ENCODE measurements at regions not wholly inside any gene's neighbourhood (a gene's known extent, or its start where the extent isn't known, plus 50 kb on each side); places are given as distances from the start of the nearest gene placed in this dataset. TPM values are rescaled to one million over a fixed set of nuclear protein-coding genes. Genes with fewer than 3 reads are reported as not detected.
"Not testable (repeated sequence)": the region's sequence is repeated elsewhere in the genome, so short reads cannot be mapped to it uniquely, and the experiment has no call there.

DNA sequence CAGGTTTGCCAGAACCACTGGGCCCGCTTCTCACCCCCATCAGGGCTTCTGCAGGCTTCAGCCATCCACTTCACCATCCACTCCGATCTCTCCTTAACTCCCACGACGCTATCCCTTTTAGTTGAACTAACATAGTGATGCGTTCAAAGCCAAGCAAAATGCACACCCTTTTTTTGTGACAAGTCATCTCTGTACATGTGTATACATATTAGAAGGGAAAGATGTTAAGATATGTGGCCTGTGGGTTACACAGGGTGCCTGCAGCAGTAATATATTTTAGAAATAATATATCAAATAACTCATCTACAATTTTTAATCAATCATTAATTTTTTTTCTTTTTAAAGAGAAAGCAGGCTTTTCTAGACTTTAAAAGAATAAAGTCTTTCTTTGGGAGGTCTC lies 114.6 kb downstream of the NBPF12 start:
- Histone ChIP-seq H3K4me3 (ENCODE audit: low read length) (no peak overlapping the region), H3K4me2 (ENCODE audit: low read length) (no peak overlapping the region), H3K9me3 (replicated peaks; ENCODE audit: low read length) (no peaks in the 10 kb centered on the region), H3K27me3 (ENCODE audit: control insufficient read depth, insufficient read depth, low read length) (peaks cover 8% of the 10 kb centered on the region), H3K9ac (ENCODE audit: low read depth, low read length) (no peak overlapping the region), H3K36me3 (ENCODE audit: insufficient read depth, low read length) (no peaks in the 10 kb centered on the region), H3K4me1 (ENCODE audit: control insufficient read depth, insufficient read depth, low read length) (no peaks in the 10 kb centered on the region)

DNA sequence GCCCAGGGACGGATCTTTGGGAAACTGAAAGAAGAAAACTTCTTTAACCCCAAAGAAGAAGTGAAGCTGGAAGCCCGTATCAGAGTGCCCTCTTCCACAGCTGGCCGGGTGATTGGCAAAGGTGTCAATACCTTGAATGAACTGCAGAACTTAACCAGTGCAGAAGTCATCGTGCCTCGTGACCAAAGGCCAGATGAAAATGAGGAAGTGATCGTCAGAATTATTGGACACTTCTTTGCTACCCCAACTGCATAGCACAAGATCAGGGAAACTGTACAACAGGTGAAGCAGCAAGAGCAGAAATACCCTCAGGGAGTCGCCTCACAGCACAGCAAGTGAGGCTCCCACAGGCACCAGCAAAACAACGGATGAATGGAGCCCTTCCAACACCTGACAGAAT lies 114.0 kb downstream of the NBPF12 start:
- Histone ChIP-seq H3K27me3 (ENCODE audit: control insufficient read depth, insufficient read depth, low read length) (peaks cover 8% of the 10 kb centered on the region), H3K4me2 (ENCODE audit: low read length) (no peak overlapping the region), H3K4me3 (ENCODE audit: low read length) (no peak overlapping the region), H3K9me3 (replicated peaks; ENCODE audit: low read length) (no peaks in the 10 kb centered on the region), H3K4me1 (ENCODE audit: control insufficient read depth, insufficient read depth, low read length) (no peaks in the 10 kb centered on the region), H3K9ac (ENCODE audit: low read depth, low read length) (no peak overlapping the region), H3K36me3 (ENCODE audit: insufficient read depth, low read length) (no peaks in the 10 kb centered on the region)

GRCh38 chr1:147051136-147051535 lies 113.0 kb downstream of the NBPF12 start:
- no peak overlapping the region for H3K4me2 ChIP-seq (ENCODE audit: low read length)
- no peaks in the 10 kb centered on the region for H3K36me3 ChIP-seq (ENCODE audit: insufficient read depth, low read length)
- no peaks in the 10 kb centered on the region for H3K9me3 ChIP-seq (replicated peaks; ENCODE audit: low read length)
- H3K4me1 ChIP-seq (ENCODE audit: control insufficient read depth, insufficient read depth, low read length) = no peaks in the 10 kb centered on the region
- peaks cover 8% of the 10 kb centered on the region for H3K27me3 ChIP-seq (ENCODE audit: control insufficient read depth, insufficient read depth, low read length)
- H3K4me3 ChIP-seq (ENCODE audit: low read length) = no peak overlapping the region
- no peak overlapping the region for H3K9ac ChIP-seq (ENCODE audit: low read depth, low read length)

- H3K4me2 ChIP-seq (ENCODE audit: low read length) = no peak overlapping the region
- H3K27me3 ChIP-seq (ENCODE audit: control insufficient read depth, insufficient read depth, low read length) = peaks cover 8% of the 10 kb centered on the region
- no peak overlapping the region for H3K9ac ChIP-seq (ENCODE audit: low read depth, low read length)
- no peaks in the 10 kb centered on the region for H3K4me1 ChIP-seq (ENCODE audit: control insufficient read depth, insufficient read depth, low read length)
- H3K4me3 ChIP-seq (ENCODE audit: low read length) = no peak overlapping the region
- H3K36me3 ChIP-seq (ENCODE audit: insufficient read depth, low read length) = no peaks in the 10 kb centered on the region
- H3K9me3 ChIP-seq (replicated peaks; ENCODE audit: low read length) = no peaks in the 10 kb centered on the region
Measured at GRCh38 chr1:147050654-147051053, 112.5 kb downstream of the NBPF12 start.

DNA sequence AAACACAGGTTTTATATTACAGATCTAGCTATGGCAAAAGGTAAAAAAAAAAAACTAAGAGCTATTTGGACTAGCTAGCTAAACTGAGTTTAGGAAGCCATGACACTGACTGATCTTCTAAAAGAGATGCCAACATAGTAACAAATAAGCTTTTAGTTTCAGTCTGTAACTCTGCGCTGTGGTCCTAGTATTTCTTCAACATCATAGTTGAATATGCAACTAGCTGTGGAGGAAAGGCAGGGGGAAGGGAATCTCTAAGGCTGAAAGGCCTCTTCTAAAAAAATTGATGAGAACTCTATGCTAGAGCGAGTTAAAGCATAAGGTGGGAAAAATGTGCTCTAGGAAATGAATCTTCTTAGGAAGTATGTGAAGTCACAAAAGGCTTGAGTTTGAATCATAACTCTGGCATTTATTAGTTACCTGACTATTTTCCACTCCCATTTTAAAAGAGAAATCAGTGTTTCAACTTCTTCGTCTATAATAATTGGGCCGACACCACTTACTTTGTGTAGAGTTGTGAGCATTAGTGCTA lies 108.8 kb downstream of the NBPF12 start:
- H3K27me3 ChIP-seq (ENCODE audit: control insufficient read depth, insufficient read depth, low read length); H3K36me3 ChIP-seq (ENCODE audit: insufficient read depth, low read length): not testable (repeated sequence)

DNA sequence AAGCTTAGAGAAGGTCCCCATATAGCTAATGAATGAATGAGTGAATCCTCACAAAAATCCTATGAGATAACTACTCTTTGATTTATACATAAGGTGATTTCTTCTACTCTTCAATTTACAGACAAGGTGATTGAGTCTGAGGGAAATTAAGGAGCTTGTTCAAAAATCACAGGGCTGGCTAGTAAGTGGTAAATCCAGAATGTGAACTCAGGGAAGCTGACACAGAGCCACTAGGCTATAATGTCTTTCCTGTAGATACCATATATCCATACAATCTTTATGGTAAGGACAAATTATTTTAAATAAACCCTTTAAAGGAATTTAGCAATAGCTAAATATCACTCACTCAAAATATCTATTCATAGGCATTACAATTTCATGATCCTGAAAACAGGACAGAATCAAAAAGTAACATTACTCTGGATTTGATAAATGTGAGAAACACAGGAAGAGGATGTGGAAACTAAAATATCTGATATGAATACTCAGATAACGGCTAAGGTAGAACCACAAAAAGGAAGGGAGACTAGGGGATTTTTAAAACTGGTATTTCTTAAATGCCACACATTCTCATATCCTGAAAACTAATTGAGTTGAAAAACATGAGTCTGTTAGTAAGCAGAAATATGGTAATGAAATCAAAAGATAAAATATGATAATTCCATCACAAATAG lies 108.2 kb downstream of the NBPF12 start:
- no peaks in the 10 kb centered on the region for H3K36me3 ChIP-seq (ENCODE audit: insufficient read depth, low read length)
- no peaks in the 10 kb centered on the region for H3K9me3 ChIP-seq (replicated peaks; ENCODE audit: low read length)
- no peak overlapping the region for H3K9ac ChIP-seq (ENCODE audit: low read depth, low read length)
- no peak overlapping the region for H3K4me2 ChIP-seq (ENCODE audit: low read length)
- no peaks in the 10 kb centered on the region for H3K4me1 ChIP-seq (ENCODE audit: control insufficient read depth, insufficient read depth, low read length)
- H3K4me3 ChIP-seq (ENCODE audit: low read length) = no peak overlapping the region
- peaks cover 1% of the 10 kb centered on the region for H3K27me3 ChIP-seq (ENCODE audit: control insufficient read depth, insufficient read depth, low read length)

More for the DNA sequence above, 108.8 kb downstream of the NBPF12 start:
- not testable (repeated sequence) for H3K4me2 ChIP-seq (ENCODE audit: low read length); H3K9ac ChIP-seq (ENCODE audit: low read depth, low read length); H3K9me3 ChIP-seq (replicated peaks; ENCODE audit: low read length); H3K4me1 ChIP-seq (ENCODE audit: control insufficient read depth, insufficient read depth, low read length); H3K4me3 ChIP-seq (ENCODE audit: low read length)

Small RNAs in the stretch of these regions (small RNA-seq; reads per million reads assigned to genes)
- gene RNU1-151P = not detected
